RPMI7951 (cell line): ENCODE measurements at regions not wholly inside any gene's neighbourhood (a gene's known extent, or its start where the extent isn't known, plus 50 kb on each side); places are given as distances from the start of the nearest gene placed in this dataset.
"Not testable (repeated sequence)": the region's sequence is repeated elsewhere in the genome, so short reads cannot be mapped to it uniquely, and the experiment has no call there.

ENCODE experiments used
- DNase-seq: peaks from one replicate; pipeline ENCODE4 v3.0.0-alpha.2; 2012; ENCODE audit warnings: low read depth

DNA sequence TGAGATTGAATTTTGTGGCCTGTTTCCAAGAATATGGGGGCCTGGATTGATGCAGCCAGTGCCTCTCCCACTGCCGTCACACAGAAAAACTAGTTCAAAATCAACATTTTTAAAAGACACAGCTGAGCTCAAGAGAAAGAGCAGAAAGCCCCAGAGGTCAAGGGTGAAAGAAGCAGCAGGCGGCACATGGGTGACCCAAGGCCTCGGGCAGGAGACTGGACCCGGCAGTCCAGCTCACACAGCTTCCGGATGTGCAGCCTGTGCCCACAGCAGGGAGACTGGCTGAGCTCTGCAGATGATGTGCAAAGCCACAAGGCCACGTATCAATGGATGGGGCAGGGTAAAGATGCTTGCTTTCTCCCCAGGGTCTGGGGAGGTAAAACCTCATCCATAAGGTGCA is 50.4 kb upstream of the RNF32 start:
- no peak for DNase-seq

DNA sequence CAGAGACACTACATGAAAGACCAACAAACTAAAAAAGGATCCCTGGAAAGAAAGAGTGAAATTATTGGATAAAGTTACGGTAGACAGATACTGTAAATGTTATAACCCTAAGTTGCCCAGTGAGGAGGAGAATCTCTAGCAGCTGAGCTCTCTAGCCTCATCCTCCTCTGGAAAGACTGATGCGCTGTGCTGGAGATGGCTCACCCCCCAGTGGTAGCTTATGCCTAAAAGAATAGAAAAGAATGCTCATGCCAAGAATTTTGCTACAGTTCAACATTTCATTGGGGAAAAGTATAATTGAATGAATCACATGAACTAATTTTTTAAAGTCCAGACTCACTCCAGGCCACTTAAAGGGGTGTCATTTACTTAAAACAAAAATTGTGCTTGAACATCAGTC is 50.8 kb upstream of the RNF32 start:
- no peak for DNase-seq

DNA sequence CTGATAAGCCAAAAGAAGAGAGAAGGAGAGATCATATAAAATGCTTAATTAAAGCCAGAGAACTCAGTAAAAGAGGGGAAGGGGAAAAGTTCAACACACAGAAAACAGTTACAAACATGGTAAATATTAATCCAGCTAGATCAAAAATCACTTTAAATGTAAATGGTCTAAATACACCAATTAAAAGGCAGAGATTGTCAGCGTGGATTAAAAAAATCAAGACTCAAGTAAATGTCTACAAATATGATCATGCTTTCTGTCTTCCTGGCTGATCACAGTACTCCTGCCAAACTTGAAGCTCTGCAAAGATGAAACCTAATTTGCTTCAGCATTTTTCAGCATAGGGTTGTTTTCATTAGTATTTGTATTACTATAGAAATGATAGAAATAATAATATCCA is 54.6 kb upstream of the RNF32 start:
- DNase-seq, result no peak

DNA sequence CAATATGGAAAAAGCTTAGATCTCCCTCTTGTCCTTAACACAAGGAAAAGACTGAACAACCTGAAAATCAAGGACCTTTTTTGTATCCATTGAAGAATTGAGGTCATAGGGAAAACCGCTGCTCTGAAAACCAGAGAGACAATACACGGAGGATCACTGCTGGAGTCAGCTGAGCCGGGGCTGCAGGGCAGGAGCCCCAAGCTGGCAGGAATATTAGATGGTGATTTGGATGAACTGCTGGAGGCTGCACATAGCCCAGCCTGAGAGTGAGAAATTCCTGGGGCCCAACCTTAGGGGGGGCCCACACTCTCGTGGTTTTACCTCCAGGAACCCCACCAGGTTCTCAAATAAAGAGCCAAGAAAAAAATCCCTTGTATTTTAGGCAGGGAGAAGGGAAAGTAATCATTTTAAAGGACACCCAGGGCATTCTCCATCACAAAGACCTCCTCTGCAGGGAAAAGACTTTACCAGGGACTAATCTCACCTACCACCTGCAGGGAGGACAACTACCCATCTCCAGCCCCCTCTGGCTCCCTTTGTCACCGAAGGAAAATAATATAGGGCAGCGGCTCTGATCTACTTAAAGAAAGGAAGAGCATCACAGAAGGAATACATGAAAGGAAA is 55.4 kb upstream of the RNF32 start:
- DNase-seq, result no peak

DNA sequence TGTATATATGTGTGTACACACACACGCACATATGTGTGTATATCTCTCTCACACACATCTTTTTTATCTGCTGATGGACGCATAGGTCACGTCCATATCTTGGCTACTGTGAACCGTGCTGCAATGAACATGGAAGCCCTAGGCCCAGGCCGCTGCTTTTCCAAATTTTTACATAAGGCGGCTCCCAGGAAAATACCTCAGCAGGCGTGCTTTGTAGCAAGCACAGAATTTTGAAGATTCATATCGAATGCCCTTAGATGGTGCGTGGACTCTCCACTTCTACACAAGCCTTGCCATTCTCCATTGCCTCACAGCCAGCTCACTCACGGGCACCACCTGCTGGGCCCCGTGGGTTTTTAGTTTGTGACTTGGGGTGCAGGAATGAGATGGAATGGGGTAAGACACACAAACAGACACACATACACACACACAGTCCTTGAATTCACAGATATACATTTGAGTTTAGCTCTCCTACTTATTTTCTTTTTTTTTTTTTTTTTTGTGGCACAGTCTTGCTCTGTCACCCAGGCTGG is 57.9 kb upstream of the RNF32 start:
- DNase-seq, result no peak

DNA sequence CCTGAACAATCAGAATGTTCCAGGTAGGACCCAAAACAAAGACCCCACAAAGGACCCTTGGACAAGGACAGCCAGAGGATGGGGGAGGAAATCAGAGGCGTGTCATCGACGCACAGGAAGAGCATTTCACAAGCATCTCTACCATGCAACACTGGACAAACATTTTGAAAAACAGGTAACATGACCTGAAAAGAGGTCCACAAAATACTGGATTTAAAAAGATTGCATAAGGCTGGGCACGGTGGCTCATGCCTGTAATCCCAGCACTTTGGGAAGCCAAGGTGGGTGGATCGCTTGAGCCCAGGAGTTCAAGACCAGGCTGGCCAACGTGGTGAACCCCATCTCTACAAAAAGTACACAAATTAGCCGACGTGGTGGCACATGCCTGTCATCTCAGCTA is 60.5 kb upstream of the RNF32 start:
- no peak for DNase-seq

DNA sequence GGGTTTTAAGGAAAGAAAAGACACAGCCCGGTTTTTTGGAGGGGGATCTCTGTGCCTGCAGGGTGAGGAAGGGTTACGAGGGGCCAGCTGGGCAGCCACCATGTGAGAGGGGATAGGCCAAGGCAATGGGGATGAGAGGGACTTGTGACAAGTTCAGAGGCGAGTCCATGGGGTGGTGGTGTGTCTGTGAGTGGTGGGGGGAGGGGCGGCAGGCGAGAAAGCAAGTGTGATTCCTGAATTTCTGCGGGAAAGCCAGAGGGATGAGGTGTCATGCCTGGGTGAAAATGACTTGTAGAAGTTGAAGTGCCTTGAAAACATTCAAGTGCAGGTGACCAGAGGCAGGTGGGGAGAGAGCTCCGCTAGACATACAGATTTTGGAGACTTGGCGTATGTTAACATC is 61.0 kb upstream of the RNF32 start:
- no peak for DNase-seq

DNA sequence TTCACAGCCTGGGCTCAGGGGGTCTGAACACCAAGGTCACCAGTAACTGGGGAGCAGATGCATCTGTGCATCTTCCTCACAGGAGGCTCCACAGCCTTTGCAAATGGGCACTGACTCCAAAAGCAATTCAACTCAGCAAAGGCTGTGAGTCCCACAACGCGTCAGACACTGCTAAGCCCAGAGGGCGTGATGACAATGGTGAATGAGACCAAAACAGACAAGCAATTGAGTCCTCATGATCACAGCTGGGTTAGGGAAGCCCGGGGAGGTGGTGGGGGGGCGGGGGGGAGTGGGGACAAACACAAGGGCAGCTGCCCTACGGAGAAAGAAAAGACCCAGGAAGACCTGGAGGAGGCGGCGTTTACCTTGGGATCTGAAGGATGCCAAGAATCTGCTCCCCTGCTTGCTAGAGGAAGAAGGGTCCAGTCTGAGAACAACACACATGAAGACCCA is 61.6 kb upstream of the RNF32 start:
- DNase-seq, result no peak

DNA sequence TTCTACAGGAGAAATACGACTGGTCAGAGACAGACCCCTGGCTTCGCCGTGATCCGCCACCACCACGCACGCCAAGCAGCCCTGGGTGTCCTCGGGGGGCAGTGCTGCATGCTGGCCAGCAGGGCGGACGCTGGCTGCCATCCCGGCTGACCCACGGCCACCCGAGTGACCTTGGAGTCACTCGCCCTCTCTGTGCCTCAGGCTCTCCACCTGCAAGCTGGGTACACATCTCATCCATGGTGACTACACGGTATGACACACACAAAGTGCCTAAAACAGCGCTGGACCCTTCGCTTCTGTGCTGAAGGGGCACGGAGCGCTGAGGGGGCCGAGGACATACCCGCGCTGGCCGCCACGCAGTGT is 62.0 kb upstream of the RNF32 start:
- DNase-seq, result no peak

DNA sequence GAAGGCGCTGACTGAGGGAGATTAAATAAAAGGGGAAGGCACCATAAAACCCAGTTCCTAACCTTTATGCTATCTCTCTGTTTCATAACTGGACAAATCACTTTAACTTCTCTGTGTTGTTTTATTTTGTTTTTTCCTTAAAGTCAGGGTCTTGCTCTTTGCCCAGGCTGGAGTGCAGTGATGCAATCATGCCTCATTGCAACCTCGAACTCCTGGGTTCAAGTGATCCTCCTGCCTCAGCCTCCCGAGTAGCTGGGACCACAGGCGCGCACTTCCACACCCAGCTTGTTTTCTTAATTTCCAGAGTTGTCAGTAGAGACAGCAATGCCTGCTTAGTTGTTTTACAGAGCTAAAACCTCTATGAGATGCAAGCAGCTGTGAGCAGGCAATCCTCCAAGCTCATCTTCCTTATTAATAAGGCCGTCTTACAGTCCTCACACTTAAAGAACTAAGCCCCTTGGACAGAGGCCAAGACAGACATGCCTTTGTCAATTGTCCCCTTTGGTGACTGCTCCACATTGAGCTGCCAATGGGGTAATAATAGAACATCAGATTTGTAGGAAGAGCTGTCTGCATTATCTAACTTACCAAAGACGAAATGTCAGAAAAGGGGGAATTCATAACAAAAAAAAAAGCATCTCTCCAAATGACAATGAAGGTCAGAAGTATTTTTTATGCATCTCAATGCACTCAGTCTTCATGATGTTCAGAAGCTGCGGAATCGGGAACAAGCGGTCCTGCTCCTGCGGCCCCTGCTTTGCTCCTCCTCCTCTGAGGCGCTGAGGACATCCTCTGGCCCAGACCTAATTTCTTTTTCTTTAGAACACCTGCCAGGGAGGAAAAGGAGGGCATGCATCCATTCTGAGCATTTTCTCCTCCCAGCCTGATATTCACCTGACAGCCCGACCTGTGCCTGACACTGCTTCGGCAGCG is 62.7 kb upstream of the RNF32 start:
- peak; percentile 2 for DNase-seq

DNA sequence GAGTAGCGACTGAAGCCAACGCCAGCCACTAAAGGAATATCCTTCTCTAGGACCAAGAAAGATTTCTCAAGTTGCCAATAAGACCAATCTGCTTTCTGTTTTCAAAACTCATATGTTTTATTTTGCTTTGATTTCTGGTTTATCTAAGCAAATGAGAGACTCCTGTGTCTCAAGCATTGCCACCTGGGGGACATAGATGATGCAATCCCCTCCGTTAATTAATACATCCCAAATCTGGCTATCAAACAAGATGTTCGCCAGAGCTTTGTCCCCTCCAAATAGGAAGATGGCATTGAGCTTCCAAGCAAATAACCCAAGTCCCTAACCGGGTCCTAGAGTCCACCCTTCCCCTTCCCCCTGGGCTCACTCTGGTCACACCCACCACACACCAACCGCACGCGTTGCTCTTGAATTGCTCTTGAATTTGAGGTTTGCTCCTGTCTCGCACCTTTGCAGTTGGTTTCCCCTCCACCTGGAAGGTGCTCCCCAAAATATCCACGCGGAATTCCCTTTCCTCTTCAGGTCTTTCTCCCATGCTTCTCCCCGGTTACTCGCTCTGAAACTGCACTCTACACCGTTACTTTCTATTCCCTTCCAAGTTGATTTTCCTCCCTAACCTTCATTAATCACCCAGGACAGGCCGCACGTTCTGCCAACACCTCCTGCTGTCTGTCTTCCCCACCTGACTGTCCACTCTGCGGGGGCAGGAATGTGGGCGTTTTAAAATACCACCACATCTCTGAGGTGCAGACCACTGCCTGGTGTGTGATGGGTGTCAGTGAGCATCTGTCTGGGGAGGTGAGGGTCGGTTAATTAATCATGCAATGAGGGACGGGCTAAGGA is 64.1 kb upstream of the RNF32 start:
- no peak for DNase-seq

DNA sequence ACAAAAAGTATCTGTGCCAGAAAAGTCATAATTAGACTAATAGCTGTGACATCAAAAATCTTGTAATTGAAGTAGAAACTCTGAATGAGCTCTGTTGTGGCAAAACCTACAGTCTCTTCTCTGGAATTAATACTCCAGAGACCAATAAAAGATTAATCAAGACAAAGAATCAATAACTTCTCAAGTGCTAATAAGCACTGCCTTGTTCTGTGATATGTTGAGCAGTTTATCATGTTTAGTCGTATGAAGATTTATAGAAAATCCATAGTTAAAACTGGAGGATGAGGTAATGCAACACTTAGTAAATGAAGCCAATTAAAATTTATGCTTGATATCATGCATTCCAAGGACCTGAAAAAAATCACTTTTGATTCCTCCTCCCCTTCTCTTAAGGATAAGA is 72.3 kb upstream of the RNF32 start:
- DNase-seq, result no peak

DNA sequence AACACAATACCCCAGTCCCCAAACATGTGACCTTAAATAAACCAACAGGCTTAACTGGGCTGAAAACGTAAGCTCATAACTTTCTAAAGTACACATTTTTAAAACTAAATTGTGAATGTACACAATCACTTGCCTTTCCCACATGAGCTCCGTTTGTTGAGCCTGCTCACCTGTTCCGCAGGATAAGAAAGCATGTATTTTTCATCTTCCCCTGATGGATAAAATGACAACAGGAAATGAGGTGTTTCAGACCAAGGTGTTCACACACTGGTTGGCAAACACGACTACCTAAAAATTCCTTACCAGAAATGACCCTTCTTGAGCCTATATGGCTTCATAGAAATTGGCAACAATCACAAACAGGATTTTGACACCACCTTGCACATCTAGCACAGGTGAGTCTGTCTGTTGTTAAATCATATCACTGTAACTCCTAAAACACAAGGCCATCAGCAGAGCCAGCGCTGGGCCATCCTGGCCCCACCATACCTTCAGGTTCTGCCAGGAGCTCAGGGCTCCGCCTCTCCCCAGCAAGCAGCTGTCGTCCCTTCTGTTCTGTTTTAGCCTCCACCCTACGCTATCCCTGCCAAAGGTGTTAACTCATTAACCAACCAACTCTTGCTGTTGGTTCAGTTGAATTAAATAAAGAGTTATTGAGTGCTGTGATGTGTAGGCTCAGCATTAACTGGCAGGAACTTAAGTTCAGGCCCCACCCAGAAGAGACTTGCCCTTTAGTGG is 73.6 kb upstream of the RNF32 start:
- DNase-seq, result no peak

DNA sequence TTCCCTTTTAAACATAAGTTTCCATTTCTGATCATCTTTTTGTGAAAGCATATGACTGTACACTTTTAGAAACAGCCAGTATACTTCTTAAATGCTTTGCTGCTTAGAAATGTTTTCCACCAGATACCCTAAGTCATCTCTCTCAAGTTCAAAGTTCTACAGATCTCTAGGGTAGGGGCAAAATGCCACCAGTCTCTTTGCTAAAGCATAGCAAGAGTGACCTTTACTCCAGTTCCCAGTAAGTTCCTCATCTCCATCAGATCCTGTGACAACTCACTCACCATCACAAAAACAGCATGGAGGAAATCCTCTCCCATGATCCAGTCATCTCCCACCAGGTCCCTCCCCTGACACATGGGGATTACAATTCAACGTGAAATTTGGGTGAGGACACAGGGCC is 75.6 kb upstream of the RNF32 start:
- DNase-seq, result not testable (repeated sequence)

DNA sequence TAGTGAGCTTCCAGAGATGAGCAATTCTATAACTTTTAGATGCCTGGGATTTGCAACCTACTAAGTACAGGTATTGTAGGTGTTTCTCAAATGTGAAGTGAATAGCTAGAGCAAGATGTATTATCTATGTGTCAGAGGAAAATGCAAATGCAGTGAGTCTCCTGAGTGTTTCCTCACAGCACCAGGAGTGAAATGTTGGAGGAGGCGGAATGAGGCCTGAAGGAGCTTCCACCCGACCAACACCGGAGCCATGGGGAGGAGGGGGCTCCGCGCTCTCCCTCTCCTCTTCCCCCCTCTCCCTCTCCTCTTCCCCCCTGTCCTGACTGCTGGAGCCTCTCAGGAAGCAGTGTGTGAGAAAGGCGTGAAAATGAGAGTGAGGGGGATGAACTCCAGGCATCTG is 79.9 kb upstream of the RNF32 start:
- DNase-seq, result no peak

DNA sequence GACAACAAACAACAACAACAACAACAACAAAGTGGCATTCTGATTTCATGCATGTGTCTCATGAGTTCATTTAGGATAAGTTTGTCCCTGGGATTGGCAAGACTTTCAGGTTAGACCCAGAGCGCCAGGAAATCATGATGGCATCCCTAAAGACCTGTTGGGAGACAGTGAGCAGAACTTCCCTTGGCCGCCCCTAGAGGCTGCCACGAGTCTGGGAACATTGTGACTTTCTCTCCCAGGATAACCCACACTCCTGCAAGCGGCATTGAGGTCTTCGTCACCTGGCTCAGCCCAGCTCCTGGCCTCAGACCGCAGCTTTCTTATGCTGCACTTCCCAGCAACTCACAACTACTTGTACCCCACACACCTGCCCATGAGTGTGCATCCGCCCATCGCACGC is 80.5 kb upstream of the RNF32 start:
- DNase-seq, result peak; percentile 6

DNA sequence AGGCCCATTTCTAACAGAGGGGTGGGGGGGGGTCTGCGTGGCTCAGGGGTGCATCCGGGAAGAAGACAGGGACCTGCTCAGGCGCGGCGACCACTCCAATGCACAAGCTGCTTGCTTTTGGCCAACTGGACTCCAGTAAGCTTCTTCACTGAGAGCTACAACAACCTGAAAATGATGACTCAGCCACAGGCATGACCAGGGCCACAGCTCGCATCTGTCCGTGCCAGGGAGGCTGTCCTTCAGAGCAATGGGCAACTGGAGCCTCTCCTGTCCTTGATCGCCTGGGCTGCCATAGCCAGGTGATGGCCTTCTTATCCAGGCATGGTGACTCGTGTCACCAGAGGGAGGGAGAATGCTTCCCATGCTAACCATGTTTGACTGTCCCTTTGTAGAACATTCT is 81.6 kb upstream of the RNF32 start:
- DNase-seq, result no peak

DNA sequence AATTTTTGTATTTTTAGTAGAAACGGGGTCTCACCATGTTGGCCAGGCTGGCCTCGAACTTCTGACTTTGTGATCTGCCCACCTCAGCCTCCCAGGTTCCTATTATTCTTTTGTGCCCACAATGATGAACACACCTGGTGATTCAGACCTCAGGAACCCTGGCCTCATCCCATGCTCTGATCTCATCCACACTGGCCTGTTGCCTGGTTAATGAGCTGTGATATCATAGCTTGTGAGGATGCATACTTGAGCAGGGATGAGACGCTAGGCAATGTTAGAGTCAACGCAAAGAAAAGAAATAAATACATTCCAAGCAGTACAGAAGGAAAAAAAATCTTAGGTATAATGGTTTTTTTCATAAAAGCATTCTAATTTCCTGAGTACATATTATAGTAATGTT is 82.4 kb upstream of the RNF32 start:
- peak; percentile 41 for DNase-seq

DNA sequence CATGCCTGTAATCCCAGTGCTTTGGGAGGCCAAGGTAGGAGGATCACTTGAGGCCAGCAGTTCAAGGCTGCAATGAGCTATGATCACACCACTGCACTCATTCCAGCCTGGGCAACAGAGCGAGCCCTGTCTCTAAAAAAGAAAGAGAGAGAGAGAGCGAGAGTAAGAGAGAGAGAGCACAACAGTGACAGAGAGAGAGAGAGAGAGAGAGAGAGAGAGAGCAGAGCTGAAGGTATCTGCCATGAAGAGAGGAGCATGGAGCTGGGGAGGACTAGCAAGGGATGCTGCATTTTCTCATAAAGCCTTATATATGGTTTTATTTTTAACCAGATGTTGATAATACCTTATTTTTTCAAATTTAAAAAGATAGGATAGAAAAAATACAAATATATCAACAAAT is 84.5 kb upstream of the RNF32 start:
- DNase-seq, result no peak

DNA sequence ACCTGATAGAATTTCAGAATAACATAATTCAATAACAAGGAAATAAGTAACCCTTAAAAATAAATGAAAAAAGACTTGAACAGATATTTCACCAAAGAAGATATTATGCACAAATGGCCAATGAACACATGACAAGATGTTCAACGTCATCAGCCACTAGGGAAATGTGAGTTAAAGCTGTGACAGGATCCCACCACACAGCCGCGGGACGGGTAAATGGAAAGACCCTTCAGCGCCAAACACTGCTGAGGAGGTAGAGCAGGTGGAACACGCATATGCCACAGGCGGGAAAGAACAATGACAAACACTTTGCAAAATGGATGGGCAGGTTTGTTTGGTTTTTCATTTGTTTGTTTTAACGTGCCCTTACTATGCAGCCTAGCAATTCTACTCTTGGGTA is 86.1 kb upstream of the RNF32 start:
- no peak for DNase-seq

DNA sequence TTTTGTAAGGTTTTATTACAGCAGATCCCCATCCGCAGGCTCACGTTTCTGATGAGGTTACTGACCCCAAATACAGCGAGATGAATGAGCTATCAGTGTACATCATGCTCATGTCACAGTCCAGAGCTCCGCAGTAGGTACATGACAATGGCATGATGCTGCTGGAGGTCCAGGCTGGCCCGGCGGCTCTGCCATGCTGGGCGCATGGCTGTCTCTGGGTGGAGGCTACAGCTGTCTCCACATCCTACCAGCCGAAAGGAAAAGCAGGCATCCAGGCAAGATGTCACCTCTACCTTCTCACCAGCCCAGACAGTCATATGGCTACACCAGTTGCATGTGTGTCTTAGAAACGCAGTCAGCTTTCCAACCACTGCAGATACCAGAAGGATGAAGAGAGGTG is 90.9 kb upstream of the RNF32 start:
- DNase-seq, result no peak
